Lung (tissue), 11 donors: ENCODE measurements at regions not wholly inside any gene's neighbourhood (a gene's known extent, or its start where the extent isn't known, plus 50 kb on each side); places are given as distances from the start of the nearest gene placed in this dataset.
A peak's percentile ranks its signal among the peaks of the same experiment; 100 is the strongest.

Experiments
- ATAC-seq: fragments of 200-7000 bp; cut with Tn5 transposase; one replicate; pipeline ENCODE4 v1.9.1; 2020; ENCODE audit warnings: moderate number of reproducible peaks; ENCODE audit not compliant: insufficient read depth, low FRiP score
- DNase-seq, 3 donors: peaks; one replicate each; pipeline ENCODE4 v3.0.0-alpha.2; 2013 to 2017
- H3K27ac ChIP-seq, 2 donors: one replicate each; pipeline ENCODE4 v1.5.1; 2013; ENCODE audit warnings: mild to moderate bottlenecking in 2 of 2, moderate library complexity in 2 of 2, control low read depth in 1 of 2, inconsistent platforms in 1 of 2, low read depth in 1 of 2, low read length in 1 of 2
- H3K27me3 ChIP-seq, 3 donors: one replicate each; pipeline ENCODE4 v1.5.1; 2013; ENCODE audit warnings: low read length in 2 of 3; ENCODE audit not compliant: control insufficient read depth in 3 of 3, insufficient read depth in 3 of 3
- H3K36me3 ChIP-seq, 4 donors: one replicate each; pipeline ENCODE4 v1.5.1; 2013; ENCODE audit warnings: low read length in 4 of 4, mild to moderate bottlenecking in 1 of 4, moderate library complexity in 1 of 4; ENCODE audit not compliant: control insufficient read depth in 4 of 4, insufficient read depth in 4 of 4
- H3K4me1 ChIP-seq, 5 donors: one replicate each; pipeline ENCODE4 v1.5.1; 2013; ENCODE audit warnings: low read length in 5 of 5, mild to moderate bottlenecking in 2 of 5, moderate library complexity in 1 of 5; ENCODE audit not compliant: control insufficient read depth in 5 of 5, insufficient read depth in 5 of 5
- H3K4me3 ChIP-seq: one replicate; pipeline ENCODE4 v1.5.1; 2013; ENCODE audit warnings: mild to moderate bottlenecking, control low read depth, moderate library complexity
- H3K9ac ChIP-seq, 2 donors: one replicate each; pipeline ENCODE4 v1.5.1; 2013; ENCODE audit warnings: low read length in 2 of 2, control low read depth in 1 of 2; ENCODE audit not compliant: insufficient read depth in 1 of 2
- H3K9me3 ChIP-seq, 4 donors: one replicate each; pipeline ENCODE4 v1.5.1; 2013; ENCODE audit warnings: low read length in 3 of 4, mild to moderate bottlenecking in 1 of 4, moderate library complexity in 1 of 4; ENCODE audit not compliant: control insufficient read depth in 4 of 4, insufficient read depth in 3 of 4
- CTCF ChIP-seq: IDR thresholded peaks from 2 replicates; pipeline ENCODE4 v1.5.1; 2012; ENCODE audit warnings: mild to moderate bottlenecking; ENCODE audit errors: control extremely low read depth, extremely low read depth
- WGBS, 2 donors: extraction: QIAGEN DNeasy Blood & Tissue Kit; methylation state at CpG; one replicate each; pipeline ENCODE4 v1.1.7; 2013; 5-methylcytosine and 5-hydroxymethylcytosine counted together
- donor health status: control.
- donor health status: control.
- donor health status: Bipolar disorder and iron deficiency.
- donor health status: healthy.
- donor health status: DM: yes; HTN: yes; CAD: no.

- DNase-seq (no peak), ATAC-seq (no peak)
- Histone ChIP-seq H3K9me3 (no peaks in the 10 kb centered on the region), H3K4me1 (peaks cover 0 to 12% (median 8%) of the 10 kb centered on the region in 5 donors), H3K4me3 (no peak overlapping the region), H3K27me3 (no peaks in the 10 kb centered on the region), H3K36me3 (no peaks in the 10 kb centered on the region), H3K9ac (no peak overlapping the region), H3K27ac (peak overlapping the region in 1 of 2 donors; percentile 32)
- no peak for TF ChIP-seq CTCF
- 84 to 93% methylated on average over 5 of the region's 5 CpGs for WGBS, 2 donors
Observed at GRCh38 chr10:31145986-31146385, 114.3 kb upstream of the ZNF438 start.

GRCh38 chr10:31146491-31147209, 115.0 kb upstream of the ZNF438 start:
- Histone ChIP-seq H3K9ac (no peak overlapping the region), H3K27ac (peak overlapping the region; percentile 3 to 32), H3K27me3 (no peaks in the 10 kb centered on the region), H3K4me1 (peaks cover 0 to 12% (median 8%) of the 10 kb centered on the region in 5 donors), H3K4me3 (no peak overlapping the region), H3K9me3 (no peaks in the 10 kb centered on the region), H3K36me3 (no peaks in the 10 kb centered on the region)
- DNase-seq (peak; percentile 75 to 93 (median 85)), ATAC-seq (no peak)
- no peak for TF ChIP-seq CTCF
- 39 to 44% methylated on average over 21 of the region's 21 CpGs for WGBS, 2 donors

- H3K9ac ChIP-seq, result no peak overlapping the region
- H3K9me3 ChIP-seq, result no peaks in the 10 kb centered on the region
- ATAC-seq (no peak), DNase-seq (no peak)
- WGBS, 2 donors, result 63 to 90% methylated on average over 2 of the region's 2 CpGs
- no peak overlapping the region for H3K27ac ChIP-seq
- H3K27me3 ChIP-seq, result no peaks in the 10 kb centered on the region
- H3K4me1 ChIP-seq, result peaks cover 0 to 14% (median 8%) of the 10 kb centered on the region in 5 donors
- no peak for TF ChIP-seq CTCF
- no peak overlapping the region for H3K4me3 ChIP-seq
- no peaks in the 10 kb centered on the region for H3K36me3 ChIP-seq
Observed at GRCh38 chr10:31147210-31147608, 115.5 kb upstream of the ZNF438 start.
